CD4-positive, alpha-beta T cell treated with Interleukin-1 beta for 1 hour (primary cell): ENCODE measurements at regions not wholly inside any gene's neighbourhood (a gene's known extent, or its start where the extent isn't known, plus 50 kb on each side); places are given as distances from the start of the nearest gene placed in this dataset.
"Not testable (repeated sequence)": the region's sequence is repeated elsewhere in the genome, so short reads cannot be mapped to it uniquely, and the experiment has no call there.

ENCODE experiments used
- DNase-seq, 2 donors: peaks; one replicate each; pipeline ENCODE4 v3.0.0-alpha.2; 2020 to 2022

DNA sequence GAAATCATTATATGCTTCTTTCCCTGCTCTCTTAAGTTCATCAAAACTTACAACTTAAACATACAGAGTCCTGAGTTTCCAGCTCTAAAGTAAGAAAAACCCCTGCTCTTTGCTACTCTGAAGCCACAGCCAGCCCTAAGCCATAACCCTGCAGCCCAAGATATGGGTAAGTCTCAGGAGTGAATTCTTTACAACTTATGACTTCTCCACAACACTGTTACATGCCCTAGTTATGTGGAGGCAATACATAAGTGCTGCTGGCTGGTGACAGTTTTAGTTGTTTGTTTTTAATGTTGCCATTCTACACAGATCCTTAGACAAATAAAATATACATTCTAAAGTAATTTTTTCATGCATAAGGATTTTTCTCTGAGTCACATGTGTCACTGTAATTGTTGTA, 100.2 kb downstream of the FBXO8 start:
- DNase-seq, result no peak

DNA sequence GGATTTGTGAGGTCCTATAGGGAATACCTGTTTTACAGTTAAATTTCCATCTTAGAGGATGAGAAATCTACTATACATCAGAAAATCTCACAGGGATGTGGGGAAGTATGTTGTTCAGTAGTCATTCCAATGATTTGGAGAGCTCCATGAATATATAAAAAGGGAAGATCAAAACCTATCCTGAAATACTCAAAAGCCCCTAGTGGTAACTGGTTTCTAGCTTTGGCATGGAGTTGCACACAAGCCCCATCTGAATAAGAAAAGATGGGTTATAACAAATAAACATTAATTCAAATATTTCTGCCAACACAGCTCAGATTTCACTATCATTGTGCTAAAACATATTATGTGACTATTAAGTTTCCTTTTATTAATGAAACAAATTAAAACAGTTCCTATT, 101.6 kb downstream of the FBXO8 start:
- no peak for DNase-seq

DNA sequence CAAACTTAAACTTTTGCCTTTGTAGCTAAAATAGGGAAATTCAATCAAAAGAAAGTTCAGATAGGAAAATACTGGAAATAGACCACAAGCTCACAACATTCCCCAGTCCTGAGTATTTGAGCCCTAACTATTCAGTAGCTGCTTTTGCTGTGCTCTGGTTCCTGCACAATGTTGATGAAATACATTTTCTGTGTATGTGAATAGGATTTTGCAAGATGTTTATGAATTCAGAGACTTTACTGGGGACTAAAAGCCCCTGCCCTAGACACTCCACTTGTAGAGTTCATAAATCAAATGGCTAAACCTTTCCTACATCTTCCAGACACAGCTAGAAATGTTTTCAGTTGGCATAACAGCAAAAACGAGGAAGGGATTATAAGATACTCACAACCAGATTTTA, 105.9 kb downstream of the FBXO8 start:
- no peak for DNase-seq

DNA sequence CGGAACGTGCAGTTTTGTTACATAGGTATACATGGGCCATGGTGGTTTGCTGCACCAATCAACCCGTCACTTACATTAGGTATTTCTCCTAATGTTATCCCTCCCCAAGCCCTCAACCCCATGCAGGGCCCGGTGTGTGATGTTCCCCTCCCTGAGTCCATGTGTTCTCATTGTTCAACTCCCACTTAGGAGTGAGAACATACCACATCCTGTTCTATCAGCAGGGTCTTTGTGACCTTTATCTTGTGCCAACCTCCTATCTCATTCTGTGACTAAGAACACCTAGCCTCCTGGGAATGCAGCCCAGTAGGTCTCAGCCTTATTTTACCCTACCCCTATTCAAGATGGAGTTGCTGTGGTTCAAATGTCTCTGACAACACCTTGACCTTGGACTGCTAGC, 107.6 kb downstream of the FBXO8 start:
- DNase-seq, result not testable (repeated sequence)

DNA sequence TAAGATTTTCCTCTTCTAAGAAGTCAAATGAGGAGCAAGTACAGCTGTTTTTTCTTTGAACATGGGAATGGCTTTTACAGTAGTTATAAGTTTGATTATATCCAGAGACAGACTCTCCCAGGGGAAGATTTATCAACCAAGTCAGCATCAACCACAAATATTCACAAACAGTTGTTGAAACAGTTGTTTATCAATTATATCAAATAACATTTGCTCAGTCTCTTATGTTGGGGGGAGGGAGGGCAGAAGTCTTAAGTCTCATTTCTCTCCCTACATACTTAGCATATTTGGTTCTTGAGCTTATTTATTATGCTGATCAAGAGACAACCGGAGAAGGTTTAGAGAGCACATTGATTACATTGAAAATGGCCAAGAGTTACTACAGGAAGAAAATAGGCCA, 110.1 kb downstream of the FBXO8 start:
- no peak for DNase-seq

DNA sequence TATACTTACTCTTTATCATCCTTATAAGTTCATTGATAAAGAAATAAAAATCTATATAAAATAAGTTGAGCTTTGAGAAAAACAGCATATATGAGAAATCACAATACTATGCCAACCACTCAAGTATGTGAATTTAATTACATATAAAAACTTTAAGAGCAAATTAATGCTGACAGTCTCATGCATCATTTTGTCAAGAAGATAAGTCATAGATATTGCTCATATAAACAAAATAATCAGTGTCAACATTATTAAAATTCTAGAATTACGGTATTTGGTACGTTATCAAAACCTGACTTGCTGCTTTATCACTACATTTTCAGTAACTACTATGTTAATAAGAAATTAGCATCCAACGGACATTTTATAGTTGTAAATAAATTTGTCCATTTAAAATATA, 111.2 kb downstream of the FBXO8 start:
- no peak for DNase-seq

DNA sequence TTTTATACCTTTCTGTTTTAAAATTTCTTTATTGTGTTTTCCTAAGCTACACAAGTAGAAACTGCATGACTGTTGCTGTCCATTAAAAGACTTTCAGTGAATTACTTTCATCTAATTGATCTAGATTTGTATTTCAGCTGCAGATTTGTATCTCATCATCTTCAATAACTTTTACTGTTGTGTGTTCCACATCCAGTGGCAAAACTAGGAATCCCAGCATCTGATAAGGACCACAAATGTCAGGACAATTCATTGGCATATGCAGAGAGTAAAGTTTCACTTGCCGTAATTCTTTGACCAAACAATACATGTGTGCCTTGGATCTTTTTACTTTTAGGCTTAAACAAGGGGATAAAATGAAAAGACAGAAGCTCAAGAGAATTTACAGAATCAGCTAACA, 112.6 kb downstream of the FBXO8 start:
- no peak for DNase-seq

DNA sequence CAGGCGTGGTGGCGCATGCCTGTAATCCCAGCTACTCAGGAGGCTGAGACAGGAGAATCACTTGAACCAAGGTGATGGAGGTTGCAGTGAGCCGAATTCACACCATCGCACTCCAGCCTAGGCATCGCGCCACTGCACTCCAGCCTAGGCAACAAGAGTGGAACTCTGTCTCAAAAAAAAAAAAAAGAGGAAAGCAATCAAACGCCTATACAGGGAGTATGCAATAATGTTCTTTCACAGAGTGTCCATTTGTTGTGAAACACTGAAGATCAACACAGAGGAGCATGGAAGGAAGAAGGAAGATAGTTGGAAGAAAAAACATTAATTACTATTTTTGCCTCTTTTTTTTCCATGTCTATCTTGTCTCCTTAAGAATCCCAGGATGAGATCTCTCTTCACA, 113.4 kb downstream of the FBXO8 start:
- no peak for DNase-seq

DNA sequence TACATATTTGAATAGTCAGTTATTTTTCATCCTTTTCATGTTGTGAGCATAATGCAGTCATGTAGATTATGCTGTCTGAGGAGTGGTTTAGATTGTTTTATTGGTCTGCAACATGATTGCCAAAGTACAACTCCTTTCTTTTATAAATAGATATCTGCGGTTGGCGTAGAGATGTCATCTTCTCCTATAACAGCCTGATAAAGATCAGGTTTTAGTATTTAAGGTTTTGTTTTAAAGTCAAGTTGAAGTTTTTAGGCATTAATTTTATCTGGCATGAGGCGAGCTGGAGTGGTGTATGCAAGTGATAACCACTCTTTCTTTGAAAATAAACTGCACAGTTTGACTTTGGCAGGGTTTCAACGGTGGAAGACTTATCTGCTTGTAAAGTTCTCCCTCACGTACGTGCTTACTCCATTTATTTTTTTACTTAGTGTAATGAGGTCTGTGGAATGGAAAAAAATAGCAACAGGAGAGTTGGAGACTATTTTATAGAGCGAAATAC, 126.3 kb downstream of the FBXO8 start:
- no peak for DNase-seq

DNA sequence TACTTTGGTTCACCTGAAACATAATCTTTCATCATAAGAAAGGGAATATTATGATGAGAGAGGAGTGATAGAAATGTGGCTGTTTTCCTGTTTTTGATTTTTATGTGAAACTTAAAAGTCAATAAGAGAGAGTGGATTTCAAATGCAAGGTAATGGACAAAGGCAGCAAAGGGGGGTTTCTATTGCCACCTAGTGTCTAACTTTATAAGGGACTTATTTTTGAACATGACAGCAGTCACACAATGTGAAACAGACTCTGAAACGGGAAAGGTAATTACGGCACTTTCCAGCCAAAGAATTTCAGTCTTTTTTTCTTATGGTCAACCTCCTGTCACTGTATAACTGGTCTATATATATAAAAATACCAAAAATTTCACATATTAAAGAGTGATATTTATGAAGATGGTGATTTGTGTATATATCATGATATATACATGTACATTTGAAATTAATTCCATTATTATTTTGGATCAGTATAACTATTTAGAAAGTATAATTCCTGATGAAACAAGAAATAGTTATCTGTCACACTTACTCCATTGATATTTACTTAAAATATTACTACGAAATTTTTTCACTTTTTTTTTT, 127.1 kb downstream of the FBXO8 start:
- DNase-seq, result peak in 1 of 2 donors; percentile 13

DNA sequence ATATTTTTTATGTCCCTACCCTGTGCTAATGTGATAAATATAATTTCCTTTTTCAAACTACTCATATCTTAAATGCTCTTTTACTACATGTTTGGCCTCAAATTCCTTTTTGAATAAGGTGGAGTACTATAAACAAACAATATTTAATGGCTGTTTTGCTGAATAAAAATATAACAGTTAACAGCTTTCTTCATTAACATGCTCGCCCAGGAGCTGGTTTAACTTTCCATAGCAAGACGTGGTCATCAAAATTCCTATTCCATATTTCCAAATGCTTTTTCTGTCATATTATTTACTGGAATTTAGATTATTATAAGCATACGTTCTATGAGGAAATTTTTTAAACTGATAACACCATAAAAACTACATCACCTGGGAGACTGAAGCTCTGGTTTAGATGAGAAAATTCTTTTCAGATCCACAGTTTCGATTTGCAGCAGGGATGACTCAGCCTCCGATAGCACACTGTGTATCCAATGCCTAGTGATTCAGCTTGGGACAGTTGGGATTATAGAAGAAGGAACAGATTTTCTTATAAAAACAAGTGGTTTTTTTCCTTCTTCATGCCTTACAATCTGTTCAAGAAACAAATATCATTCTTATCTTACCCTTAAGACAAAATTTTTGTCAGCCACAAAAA, 129.1 kb downstream of the FBXO8 start:
- DNase-seq, result no peak

DNA sequence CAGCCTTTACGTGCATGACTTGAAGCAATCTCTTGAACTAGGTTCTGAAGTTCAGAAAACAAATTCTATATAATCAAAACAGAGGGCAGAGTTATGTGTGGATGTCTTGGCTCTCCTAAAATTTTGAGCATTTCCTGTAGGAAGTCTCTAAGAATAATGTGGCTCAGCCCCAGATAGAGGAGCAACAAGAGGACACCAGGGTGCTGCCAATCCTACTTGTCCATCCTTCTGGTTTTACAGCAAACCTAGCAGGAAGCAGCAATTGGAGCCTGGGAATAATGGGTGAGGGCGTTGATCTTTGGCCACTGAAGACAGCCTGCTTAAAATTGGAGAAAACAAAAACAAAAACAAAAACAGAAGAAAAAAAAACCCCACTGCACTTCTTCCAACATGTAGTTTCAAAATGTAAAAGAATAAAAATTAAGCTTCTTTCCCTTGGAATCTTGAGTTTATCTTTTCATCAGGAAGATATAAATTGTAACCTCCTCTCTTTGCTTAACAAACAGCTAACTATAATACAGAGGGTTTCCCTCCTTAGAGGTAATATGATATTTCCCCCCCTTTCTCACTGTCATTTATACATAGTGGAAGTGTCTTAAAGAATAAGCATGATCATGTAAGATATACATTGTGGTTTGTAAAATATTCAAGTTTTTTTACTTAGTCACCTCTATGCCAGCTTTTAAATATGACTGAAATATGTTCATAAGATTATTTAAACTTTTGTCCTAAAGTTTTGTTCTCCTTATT, 130.6 kb downstream of the FBXO8 start:
- no peak for DNase-seq

DNA sequence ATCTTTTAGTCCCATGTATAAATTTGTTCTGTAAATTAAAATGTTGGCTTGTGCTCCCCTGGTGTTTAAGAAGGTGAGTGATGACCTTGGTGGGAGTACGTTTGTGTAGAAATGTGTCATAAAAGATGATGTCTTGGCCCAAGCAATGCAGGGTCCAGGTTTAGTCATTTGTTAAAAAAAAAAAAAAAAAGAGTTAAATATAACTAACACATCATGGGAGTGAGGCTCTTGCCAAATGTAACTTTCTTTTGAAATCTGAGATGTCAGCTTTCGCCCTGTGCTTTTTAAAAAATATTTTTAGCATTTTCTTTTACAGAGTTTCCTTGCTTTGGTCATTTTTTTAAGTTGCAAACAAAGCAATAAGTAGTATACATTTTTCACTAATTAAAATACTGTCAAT, 135.6 kb downstream of the FBXO8 start:
- DNase-seq, result no peak

DNA sequence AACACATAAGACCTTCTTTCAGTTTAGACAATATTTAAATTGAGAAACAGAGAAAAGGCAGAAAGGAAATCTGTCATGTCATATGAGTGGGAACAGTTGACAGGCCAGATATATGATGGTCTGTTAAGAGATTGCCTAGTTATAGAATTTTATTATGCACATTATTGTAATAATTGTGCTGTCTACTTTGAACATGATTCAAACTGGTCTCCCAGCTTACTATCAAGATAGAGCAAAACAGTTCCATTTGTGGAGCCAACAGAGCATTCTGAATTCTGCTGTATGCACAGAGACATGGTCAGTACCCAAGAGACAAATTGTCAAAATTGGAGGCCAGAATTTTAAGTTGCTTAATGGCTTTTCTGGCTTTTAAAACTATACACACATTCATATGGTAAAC, 139.4 kb downstream of the FBXO8 start:
- DNase-seq, result no peak

DNA sequence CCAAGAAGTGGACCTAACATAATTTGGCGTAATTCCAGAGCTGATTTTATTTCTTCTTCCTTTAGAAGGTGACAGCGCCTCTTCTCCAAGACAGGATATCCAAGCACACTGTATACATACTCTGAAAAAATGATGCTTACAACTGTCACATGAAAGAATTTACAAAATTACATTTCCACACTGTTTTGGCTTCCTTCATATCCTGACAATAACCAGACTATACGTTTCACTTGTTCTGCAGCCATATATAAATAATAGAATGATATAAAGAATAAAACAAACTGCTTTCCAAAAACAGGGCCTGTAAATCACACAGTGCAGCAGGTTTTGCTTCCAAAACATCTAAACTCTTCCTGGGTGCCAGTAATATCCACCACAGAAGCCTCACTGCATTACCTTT, 141.6 kb downstream of the FBXO8 start:
- no peak for DNase-seq

DNA sequence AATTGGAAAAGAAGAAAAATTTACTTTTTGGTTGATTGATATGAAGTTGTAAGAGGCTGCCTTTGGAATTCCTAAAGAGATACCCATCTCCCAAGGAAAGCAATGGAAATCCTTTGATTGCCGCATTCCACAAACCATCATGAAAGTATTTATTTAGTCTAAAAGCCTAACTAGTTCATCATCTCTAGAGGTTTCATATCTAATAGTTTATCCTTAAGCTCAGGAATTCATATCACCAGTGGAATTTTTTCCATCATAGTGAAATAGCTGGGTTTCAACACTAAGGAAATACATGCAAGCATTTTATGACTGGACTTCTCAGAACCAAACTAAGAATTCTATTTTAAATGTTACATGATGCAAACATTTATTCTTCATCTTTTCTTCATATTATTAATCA, 144.9 kb downstream of the FBXO8 start:
- DNase-seq, result no peak

DNA sequence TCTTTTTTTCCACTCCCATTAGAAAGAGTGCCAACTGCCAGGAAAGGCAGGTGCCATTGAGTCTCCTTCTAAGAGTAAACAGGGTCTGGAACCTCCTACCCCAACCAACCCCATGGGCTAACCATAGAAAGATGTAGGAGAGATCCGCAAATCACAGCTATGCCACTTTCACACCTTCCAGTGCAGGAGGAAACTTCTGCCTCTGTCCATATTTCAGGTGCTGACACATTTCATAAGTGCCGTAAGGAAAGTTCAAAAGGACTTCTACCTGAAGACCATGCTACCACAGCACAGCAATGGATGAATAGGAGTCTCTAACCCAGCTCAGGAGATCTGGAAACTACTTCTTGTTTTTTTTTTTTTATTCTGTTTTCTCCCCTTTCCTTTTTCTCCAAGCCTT, 145.8 kb downstream of the FBXO8 start:
- no peak for DNase-seq

DNA sequence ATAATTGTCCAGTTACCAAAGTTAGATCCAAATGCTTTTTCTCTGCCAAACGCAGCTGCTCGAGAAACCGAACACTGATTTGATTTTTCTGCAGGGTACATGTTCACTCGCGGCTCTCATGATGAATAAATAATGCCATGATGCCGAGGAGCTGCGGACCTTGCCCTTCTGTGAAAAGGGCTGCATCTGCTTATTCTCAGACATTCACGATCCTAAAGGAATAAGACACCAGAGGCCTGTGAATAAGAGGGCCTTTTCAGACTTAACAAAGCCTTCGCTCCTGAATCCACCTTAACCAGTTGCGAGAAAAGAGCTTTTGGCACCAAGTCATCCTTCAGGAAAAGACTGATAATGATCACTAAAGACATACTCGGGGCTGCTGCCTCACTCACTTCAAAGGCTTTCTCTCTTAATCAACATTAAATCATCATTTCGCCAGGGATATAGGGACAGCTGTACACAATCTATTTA, 147.5 kb downstream of the FBXO8 start:
- DNase-seq, result no peak

DNA sequence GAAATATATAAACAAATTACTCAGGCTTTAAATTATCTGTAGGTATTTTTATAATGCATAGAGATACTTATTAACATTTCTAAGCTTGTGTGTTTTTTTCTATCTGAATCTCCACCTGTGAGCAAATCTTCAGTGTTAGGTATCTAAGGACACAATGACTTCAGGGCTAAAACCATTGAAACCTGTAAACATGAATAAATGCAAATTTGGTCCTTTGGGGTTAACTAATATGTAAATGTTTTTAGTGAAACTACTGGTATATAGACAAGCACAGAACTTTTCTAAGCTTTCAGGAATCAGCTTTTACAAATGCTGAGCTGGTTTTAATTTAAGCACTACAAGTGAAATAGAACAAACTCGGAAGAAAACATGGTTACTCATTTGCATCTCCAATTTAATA, 147.9 kb downstream of the FBXO8 start:
- DNase-seq, result no peak

DNA sequence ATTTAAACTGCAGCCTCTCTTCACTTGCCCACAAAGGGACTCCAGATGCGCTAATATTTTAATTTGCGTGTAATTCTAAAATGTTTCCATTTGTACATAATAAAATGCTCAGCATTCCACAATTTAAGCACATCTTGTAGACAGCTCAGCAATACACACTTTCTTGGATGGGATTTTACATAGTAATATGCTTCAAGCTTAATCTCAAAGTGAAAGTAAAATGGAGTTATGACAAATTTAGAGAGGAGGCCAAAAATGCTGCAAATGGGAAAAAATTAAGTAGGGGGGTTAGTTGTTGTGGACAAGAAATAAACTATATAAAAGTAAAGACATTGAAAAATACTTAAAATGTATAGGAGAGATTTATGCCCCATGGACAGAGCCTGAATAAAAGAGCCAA, 149.1 kb downstream of the FBXO8 start:
- no peak for DNase-seq

DNA sequence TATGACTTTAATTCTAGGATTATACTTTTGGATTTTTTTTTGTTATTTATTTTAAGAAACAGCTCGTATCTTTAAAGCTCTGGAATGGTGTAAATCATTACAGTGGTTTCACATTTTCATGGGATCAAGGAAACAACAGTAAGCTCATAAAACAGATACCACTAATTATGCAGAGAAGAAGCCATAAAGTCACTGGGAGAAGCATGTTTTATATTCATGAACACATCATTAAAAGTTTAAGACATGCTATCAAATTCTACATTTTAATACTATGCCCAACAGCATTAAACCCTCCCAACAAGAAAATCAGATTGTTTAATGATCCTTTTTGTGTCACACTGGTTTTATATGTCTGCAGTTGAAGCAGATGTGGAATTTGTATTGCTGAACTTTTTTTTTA, 149.9 kb downstream of the FBXO8 start:
- no peak for DNase-seq

DNA sequence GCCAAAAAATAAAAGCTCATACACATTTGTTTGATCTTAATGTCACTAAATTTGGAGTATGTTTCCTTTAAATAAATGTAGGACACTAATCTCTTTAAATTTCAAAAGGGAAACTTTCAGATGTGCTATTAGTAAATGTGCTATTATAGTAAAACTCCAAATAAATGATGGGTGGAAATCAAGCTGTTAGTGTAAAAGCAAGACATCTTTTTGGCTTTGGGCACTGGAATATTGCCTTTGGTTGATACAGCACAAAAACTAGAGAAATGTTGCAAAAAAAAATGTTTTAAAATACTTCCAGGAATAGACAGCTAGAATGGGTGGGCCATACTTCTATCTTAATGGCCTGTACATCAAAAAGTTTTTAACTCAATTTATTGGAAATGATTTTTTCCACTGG, 151.6 kb downstream of the FBXO8 start:
- DNase-seq, result no peak

DNA sequence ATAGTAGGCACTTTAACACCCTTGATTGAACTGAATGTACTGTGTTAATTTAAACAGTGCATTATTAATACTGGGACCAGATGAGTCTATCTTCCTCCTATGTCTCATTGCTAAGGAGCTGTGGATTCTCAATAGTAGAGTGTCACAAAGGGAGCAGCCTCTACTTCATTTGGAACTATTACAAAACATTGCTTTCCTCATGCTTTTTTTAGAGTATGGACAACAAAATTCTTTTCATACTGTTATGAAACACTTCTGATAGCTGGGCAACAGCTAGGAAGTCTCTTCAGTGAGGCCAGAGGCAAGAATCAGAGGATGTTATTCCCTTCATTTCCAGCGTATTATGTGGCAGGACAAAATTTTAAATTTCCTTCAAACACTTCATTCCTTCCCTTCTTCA, 160.8 kb downstream of the FBXO8 start:
- DNase-seq, result no peak
